ACHN (cell line): ENCODE measurements at regions not wholly inside any gene's neighbourhood (a gene's known extent, or its start where the extent isn't known, plus 50 kb on each side); places are given as distances from the start of the nearest gene placed in this dataset.
"Not testable (repeated sequence)": the region's sequence is repeated elsewhere in the genome, so short reads cannot be mapped to it uniquely, and the experiment has no call there.

Experiments used
- DNase-seq: peaks from one replicate; pipeline ENCODE4 v3.0.0-alpha.2; 2015
- in situ Hi-C: cut with HindIII; loops from 2 replicates; pipeline ENCODE4 v1.10.0; 2017; ENCODE audit warnings: low sequenced_read_pairs, low pct_ligation_motif_present, low pct_unique_long_range_greater_than_20kb

DNA sequence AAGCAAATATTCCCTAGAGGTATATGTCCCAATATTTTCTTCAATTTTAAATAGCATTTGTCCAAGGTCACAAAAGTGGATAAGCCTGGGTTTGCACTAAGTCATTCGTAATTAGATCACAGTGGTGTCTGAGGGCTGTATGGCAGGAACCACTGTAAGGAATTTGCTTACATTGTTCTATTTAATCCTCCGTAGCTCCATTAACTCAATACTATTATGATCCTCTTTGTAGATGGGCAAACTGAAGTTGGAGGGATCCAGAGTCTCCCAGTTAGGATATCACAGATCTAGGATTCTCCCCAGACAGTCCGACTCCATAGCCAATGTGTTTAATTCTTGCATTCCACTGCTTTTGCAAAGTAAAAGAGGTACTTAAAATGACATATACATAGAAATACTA, 242.7 kb upstream of the DCAF8L1 start:
- DNase-seq, result no peak
- in situ Hi-C loops, result no loop called here

DNA sequence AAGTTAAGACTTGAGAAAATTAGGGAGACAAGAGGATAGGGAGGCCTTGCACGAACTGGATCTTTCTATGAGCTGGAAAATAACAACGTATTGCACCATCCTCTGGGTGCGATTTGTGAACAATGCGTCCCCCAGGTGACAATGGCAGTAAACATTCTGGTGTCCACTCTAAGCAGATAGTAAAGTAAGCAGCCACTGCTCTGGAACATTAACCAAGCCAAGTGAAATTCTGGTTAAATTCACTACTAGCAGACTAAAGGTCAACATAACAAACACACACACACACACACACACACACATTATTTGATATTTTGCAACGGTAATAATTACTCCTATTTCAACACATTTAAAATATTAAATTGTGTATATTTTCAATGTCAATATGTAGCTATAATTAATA, 242.2 kb upstream of the DCAF8L1 start:
- in situ Hi-C loops, result no loop called here
- DNase-seq, result no peak

DNA sequence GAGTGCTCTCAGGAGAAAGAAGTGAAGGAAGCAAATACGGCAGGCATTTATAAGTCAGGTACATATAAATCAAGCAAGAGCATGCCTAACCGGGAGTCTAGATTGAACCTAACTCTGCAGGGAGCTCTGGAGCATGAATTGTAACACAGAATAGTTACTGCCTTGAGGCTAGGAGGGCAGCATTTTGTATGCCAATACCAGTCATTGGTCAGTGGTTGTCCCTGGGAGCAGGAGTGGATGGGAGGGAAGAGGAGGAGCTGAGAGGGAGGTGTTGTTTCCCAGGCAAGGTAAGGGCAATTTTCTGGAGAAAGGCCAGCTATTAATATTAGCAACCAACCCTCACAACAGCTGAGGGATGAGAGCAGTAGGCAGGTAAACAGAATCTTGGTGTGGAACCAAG, 224.7 kb upstream of the DCAF8L1 start:
- no peak for DNase-seq
- in situ Hi-C loops, result no loop called here

DNA sequence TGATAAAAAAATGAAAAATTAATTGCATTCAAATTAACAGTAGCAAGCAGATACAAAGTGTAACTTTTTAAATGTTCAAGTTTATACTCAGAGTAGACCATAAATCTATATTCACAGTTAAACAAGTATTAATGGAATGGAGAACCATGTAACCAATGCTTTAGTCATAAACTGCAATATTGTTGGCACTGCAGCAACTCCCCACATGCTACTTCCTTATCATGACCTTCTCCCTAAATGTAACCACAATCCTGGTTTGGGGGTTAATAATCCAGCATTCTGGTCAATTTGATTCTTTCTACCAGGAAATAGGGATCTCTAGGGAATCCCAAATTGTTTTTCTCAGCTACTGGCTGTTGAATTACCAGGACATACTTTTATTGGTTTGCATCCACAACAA, 223.9 kb upstream of the DCAF8L1 start:
- in situ Hi-C loops, result no loop called here
- no peak for DNase-seq

GRCh38 chrX:28189011-28189410, 207.8 kb upstream of the DCAF8L1 start:
- in situ Hi-C loops, result no loop called here
- DNase-seq, result peak; percentile 35

- in situ Hi-C loops, result no loop called here
- DNase-seq, result no peak
Measured at GRCh38 chrX:28188526-28188925, 207.3 kb upstream of the DCAF8L1 start.

DNA sequence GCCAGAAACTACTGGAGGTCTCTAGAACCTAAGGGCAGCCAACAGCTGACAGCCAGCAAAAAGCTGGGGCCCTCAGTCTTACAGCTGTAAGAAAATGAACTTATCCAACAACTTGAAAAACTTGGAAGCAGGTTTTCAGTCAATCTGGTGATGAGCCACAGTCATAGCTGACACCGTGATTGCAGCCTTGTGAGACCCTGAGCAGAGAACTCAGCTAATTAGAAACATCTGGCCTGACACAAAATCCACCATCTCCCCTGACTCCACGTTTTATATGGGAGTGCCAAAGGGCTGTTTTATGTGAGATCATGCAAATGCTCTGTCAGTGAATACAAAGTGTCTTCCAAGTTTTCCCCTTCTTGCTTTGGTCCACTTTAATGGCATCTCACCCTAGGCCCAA, 198.8 kb upstream of the DCAF8L1 start:
- no peak for DNase-seq
- in situ Hi-C loops, result no loop called here

- no peak for DNase-seq
- in situ Hi-C loops, result no loop called here
Measured at GRCh38 chrX:28178206-28178605, 197.0 kb upstream of the DCAF8L1 start.

DNA sequence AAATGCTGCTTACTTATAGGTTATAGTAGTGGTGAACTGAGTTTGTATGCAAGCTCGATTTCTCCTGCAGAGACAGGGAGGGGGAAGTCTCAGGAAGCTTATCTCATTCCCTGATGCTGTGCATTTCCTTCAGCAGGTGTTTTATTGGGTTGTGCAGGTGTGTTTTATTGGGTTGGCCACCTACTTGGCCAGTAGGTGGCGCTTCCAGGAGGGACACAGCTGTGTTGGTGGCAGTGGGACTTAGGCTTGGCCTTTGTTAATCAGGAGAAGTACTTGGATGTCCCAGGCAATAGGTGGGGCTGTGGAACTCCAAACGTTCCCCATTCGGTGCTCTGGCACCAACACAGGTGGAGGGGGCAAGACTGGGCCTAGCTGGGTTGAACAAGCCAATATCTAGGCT, 196.0 kb upstream of the DCAF8L1 start:
- no peak for DNase-seq
- in situ Hi-C loops, result no loop called here

- in situ Hi-C loops, result no loop called here
- DNase-seq, result no peak
Measured at GRCh38 chrX:28170713-28171112, 189.5 kb upstream of the DCAF8L1 start.

GRCh38 chrX:28158019-28158777, 176.9 kb upstream of the DCAF8L1 start:
- no peak for DNase-seq
- in situ Hi-C loops, result no loop called here

- in situ Hi-C loops, result not testable (repeated sequence)
Measured at GRCh38 chrX:28152263-28152662, 171.0 kb upstream of the DCAF8L1 start.

DNA sequence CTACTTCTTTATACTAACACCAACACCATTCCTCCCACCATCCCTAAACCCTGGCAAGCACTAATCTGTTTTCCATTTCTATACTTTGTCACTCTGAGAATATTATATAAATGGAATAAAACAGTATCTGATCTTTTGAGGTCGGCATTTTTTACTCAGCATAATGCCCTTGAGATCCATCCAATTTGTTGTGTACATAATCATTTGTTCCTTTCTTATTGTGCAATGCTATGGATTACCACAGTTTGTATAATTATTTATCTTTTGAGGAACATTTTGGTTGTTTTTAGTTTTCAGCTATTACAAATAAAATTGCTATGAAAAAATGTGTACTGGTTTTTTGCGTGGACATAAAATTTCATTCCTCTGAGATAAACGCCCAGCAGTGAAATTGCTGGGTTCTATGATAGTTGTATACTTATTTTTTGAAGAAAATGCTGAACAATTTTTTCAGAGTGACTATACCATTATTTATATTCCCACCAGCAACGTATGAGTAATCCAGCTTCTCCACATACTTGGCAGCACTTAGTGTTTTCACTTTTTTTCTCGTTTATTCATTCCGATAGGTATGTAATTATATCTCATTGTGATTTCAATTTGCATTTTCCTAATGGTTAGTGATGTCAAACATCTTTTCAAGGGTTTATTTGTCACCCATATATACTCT, 154.3 kb upstream of the DCAF8L1 start:
- no peak for DNase-seq
- in situ Hi-C loops, result no loop called here

More at GRCh38 chrX:28152263-28152662, 171.0 kb upstream of the DCAF8L1 start:
- DNase-seq, result not testable (repeated sequence)

GRCh38 chrX:28133763-28134162, 152.5 kb upstream of the DCAF8L1 start:
- in situ Hi-C loops, result no loop called here
- DNase-seq, result no peak

- in situ Hi-C loops, result no loop called here
- DNase-seq, result no peak
Measured at GRCh38 chrX:28127662-28128061, 146.4 kb upstream of the DCAF8L1 start.

DNA sequence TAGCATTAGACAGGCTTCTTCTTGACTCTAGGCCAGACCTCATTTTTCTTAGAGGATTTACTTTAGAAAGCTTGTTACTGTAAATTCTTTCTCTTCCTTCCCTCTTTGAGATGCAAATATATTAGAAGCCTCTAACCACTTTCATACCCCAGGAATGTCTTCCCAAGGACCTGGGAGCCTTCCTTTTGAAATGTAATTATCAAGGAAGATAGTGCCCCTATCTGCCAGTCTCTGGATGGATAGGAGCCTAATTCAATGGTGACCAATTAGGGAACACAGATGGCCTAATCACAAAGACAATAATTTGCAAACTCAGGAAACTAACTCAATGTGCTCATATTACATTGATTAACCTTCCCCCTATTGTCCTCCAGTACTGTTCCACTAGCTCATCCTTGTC, 145.6 kb upstream of the DCAF8L1 start:
- in situ Hi-C loops, result no loop called here
- no peak for DNase-seq

GRCh38 chrX:28124416-28124815, 143.2 kb upstream of the DCAF8L1 start:
- no peak for DNase-seq
- in situ Hi-C loops, result no loop called here

DNA sequence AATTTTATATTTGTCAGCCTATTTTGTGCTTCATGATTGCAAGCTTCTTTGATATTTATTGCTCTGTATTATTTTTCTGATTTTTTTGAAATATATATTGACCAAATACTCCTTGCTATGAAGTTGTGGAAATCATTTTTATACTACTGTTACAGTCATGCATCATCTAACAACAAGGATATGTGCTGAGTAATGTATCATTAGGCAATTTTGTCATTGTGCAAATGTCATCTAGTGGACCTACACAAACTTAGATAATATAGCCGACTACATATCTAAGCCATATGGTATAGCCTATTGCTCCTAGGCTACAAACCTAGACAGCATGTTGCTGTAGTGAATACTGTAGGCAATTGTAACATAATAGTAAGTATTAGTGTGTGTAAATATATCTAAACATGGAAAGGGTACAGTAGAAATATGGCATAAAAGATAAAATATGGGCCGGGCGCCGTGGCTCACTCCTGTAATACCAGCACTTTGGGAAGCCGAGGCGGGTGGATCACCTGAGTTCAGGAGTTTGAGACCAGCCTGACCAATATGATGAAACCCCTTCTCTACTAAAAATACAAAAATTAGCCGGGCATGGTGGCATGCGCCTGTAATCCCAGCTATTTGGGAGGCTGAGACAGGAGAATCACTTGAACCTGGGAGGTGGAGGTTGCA, 139.5 kb upstream of the DCAF8L1 start:
- DNase-seq, in situ Hi-C loops: not testable (repeated sequence)

- DNase-seq, result no peak
- in situ Hi-C loops, result no loop called here
Measured at GRCh38 chrX:28120072-28120471, 138.8 kb upstream of the DCAF8L1 start.
